MCF 10A (cell line): ENCODE measurements at regions not wholly inside any gene's neighbourhood (a gene's known extent, or its start where the extent isn't known, plus 50 kb on each side); places are given as distances from the start of the nearest gene placed in this dataset.

ENCODE experiments used
- BruUV-seq: library from RNA; stranded (reverse); fragments of 400-500 nt; replicated peaks from 2 replicates; lab custom pipeline; 2021; lab: Mats Ljungman, UMichigan
- CTCF ChIA-PET: fragments of 300-600 bp; sonication (Branson Sonifier 250); formaldehyde crosslinking; extraction: SDS; loops from one replicate; lab custom pipeline; 2021; ENCODE audit warnings: antibody characterized with exemption, inconsistent platforms; lab: Yijun Ruan, JAX
- POLR2A ChIA-PET: fragments of 300-600, 350-650 bp; sonication (Branson Sonifier 250); formaldehyde crosslinking; extraction: SDS; loops from one replicate; lab custom pipeline; 2020; ENCODE audit warnings: antibody characterized with exemption, inconsistent platforms; lab: Yijun Ruan, JAX
- DNase-seq: peaks from one replicate; pipeline ENCODE4 v3.0.0-alpha.2; 2018; ENCODE audit not compliant: unreplicated experiment
- H3K27ac Mint-ChIP-seq: one replicate; pipeline ENCODE4 v1.8.0; 2022; ENCODE audit warnings: mild to moderate bottlenecking, low read depth, mixed read lengths; ENCODE audit not compliant: unreplicated experiment
- H3K27me3 Mint-ChIP-seq: one replicate; pipeline ENCODE4 v1.8.0; 2022; ENCODE audit warnings: mixed read lengths; ENCODE audit not compliant: insufficient read depth, unreplicated experiment
- H3K36me3 Mint-ChIP-seq: one replicate; pipeline ENCODE4 v1.8.0; 2022; ENCODE audit warnings: mild to moderate bottlenecking, moderate library complexity, mixed read lengths; ENCODE audit not compliant: insufficient read depth, unreplicated experiment
- H3K4me1 Mint-ChIP-seq: one replicate; pipeline ENCODE4 v1.8.0; 2022; ENCODE audit warnings: mixed read lengths; ENCODE audit not compliant: insufficient read depth, unreplicated experiment
- H3K4me3 Mint-ChIP-seq: one replicate; pipeline ENCODE4 v1.8.0; 2022; ENCODE audit warnings: mild to moderate bottlenecking, moderate library complexity, mixed read lengths; ENCODE audit not compliant: unreplicated experiment
- H3K9me3 Mint-ChIP-seq: one replicate; pipeline ENCODE4 v1.8.0; 2022; ENCODE audit warnings: mixed read lengths; ENCODE audit not compliant: unreplicated experiment
- intact Hi-C: fragments of 100-400 bp; cut with micrococcal nuclease; formaldehyde crosslinking; loops from 2 replicates; pipeline ENCODE4 v1.14.1; 2022
- TF ChIP-seq, protein P1 (sequence below): fragments of 200-600 bp; IDR thresholded peaks from one replicate; pipeline ENCODE4 v1.8.0; 2022; ENCODE audit warnings: antibody characterized with exemption, mild to moderate bottlenecking; ENCODE audit not compliant: unreplicated experiment

DNA sequence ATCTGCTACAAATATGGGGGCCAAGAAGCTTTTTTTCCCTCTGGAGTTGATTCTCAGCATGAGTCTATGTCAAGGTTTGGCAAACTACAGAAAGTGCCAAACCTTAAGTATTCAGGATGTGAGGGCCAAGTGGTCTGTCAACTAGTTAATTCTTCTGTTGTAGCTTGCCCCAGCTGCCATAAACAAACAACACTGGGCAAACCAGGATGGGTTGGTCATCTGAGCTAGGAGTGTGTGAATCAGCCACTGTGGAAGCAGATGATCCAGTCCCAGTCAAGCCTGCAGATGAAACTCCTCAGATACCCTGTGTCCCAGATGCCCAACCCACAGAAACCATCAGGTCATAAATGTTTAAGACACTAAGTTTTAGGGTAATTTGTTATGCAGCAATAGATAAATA, 103.0 kb upstream of the MOCS1 start:
- H3K9me3 Mint-ChIP-seq: peaks cover 35% of the 10 kb centered on the region
- H3K36me3 Mint-ChIP-seq: no peaks in the 10 kb centered on the region
- BruUV-seq: no TSS peak
- H3K27me3 Mint-ChIP-seq: no peaks in the 10 kb centered on the region
- CTCF ChIA-PET: interaction anchor here (0.6 kb wide), 1 partner anchor 256 kb away, joined by 4 read pairs; no protein-coding TSS in a partner anchor
- H3K4me3 Mint-ChIP-seq: no peak overlapping the region
- DNase-seq: no peak
- intact Hi-C loops: no loop called here
- H3K27ac Mint-ChIP-seq: no peak overlapping the region
- TF ChIP-seq, protein P1, sequence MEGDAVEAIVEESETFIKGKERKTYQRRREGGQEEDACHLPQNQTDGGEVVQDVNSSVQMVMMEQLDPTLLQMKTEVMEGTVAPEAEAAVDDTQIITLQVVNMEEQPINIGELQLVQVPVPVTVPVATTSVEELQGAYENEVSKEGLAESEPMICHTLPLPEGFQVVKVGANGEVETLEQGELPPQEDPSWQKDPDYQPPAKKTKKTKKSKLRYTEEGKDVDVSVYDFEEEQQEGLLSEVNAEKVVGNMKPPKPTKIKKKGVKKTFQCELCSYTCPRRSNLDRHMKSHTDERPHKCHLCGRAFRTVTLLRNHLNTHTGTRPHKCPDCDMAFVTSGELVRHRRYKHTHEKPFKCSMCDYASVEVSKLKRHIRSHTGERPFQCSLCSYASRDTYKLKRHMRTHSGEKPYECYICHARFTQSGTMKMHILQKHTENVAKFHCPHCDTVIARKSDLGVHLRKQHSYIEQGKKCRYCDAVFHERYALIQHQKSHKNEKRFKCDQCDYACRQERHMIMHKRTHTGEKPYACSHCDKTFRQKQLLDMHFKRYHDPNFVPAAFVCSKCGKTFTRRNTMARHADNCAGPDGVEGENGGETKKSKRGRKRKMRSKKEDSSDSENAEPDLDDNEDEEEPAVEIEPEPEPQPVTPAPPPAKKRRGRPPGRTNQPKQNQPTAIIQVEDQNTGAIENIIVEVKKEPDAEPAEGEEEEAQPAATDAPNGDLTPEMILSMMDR: no peak
- no peaks in the 10 kb centered on the region for H3K4me1 Mint-ChIP-seq
- POLR2A ChIA-PET: no interaction called here

DNA sequence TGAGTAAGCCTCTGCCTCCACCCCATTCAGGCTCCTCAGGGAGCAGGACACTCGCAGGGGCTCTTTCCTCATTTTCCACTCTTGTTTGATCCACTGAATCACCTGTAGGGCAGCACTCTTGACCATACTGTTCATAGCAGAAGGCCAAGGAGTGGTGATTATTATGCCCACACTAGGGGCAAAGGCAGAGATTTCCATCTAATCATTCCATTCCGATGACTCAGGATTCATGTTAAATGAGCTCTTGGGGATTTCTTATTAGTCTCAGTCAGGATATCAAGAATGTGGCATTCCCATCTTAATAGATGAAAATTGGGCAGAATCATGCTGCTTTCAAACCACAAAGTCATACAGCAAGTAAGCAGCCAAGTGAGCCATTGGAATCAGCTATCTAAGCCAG, 101.9 kb upstream of the MOCS1 start:
- Mint-ChIP-seq H3K9me3 (peaks cover 37% of the 10 kb centered on the region), H3K36me3 (no peaks in the 10 kb centered on the region), H3K4me1 (no peaks in the 10 kb centered on the region), H3K27ac (no peak overlapping the region), H3K4me3 (no peak overlapping the region), H3K27me3 (no peaks in the 10 kb centered on the region)
- intact Hi-C loops: no loop called here
- BruUV-seq: no TSS peak
- ChIA-PET POLR2A (no interaction called here), CTCF (no interaction called here)
- DNase-seq: no peak
- TF ChIP-seq, protein P1: no peak

DNA sequence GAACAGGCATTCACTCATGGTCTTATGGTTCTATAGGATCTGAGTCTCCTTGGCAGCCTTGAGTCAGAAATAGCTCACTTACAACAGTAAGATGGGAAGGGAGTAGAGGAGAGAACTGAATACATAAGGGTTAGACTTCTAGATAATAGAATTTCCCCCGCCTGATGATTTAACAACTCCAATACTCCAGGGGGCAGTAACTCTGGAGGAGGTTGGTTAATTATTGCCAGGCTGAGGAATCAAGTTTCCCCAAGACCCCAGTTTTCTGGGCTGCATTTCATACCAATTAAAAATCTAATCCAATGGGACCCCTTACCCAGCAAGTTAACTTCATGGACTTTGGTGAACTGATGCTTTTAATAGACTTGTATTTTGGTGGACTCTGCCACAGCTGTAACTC, 94.2 kb upstream of the MOCS1 start:
- no peak overlapping the region for H3K27ac Mint-ChIP-seq
- H3K4me3 Mint-ChIP-seq: no peak overlapping the region
- no TSS peak for BruUV-seq
- no peaks in the 10 kb centered on the region for H3K4me1 Mint-ChIP-seq
- TF ChIP-seq, protein P1: no peak
- H3K27me3 Mint-ChIP-seq: no peaks in the 10 kb centered on the region
- POLR2A ChIA-PET: no interaction called here
- no peaks in the 10 kb centered on the region for H3K36me3 Mint-ChIP-seq
- H3K9me3 Mint-ChIP-seq: peaks cover 39% of the 10 kb centered on the region
- no peak for DNase-seq
- CTCF ChIA-PET: no interaction called here
- intact Hi-C loops: no loop called here

DNA sequence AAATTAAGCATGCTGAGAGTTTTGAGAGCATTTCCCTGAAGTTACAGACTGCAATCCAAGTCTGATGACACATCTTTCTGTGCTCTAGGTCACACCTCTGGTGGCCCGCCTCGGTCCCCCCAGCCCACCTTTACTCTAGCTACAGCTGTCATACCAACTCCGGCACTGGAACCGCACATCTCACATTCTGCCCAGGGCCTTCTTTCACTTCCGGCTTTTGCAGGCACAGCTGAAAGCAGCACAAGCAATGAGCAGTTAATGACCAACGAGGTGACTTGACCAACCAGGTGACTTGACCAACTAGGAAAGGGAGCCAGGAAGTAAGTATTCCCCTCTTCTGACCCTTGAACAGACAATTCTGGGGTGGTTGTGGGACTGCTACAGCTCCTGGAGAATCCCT, 88.6 kb upstream of the MOCS1 start:
- no peaks in the 10 kb centered on the region for H3K36me3 Mint-ChIP-seq
- intact Hi-C loops: no loop called here
- H3K27ac Mint-ChIP-seq: no peak overlapping the region
- TF ChIP-seq, protein P1: no peak
- H3K9me3 Mint-ChIP-seq: peaks cover 32% of the 10 kb centered on the region
- no peaks in the 10 kb centered on the region for H3K27me3 Mint-ChIP-seq
- no peaks in the 10 kb centered on the region for H3K4me1 Mint-ChIP-seq
- CTCF ChIA-PET: no interaction called here
- no TSS peak for BruUV-seq
- no peak for DNase-seq
- H3K4me3 Mint-ChIP-seq: no peak overlapping the region
- POLR2A ChIA-PET: no interaction called here
